ENCODE measurements at regions not wholly inside any gene's neighbourhood (a gene's known extent, or its start where the extent isn't known, plus 50 kb on each side); places are given as distances from the start of the nearest gene placed in this dataset.

- no peak for TF ChIP-seq ATF2 (IDR thresholded peaks at IDR 0.05; ENCODE audit: low read length)
- no peak for TF ChIP-seq CTCF (IDR thresholded peaks at IDR 0.05; ENCODE audit: control extremely low read depth in 1 of 3, insufficient read depth in 1 of 3, low read depth in 1 of 3, low read length in 3 of 3)
- no peak for TF ChIP-seq JUN (IDR thresholded peaks at IDR 0.05; ENCODE audit: low read depth, low read length)
- no peak for TF ChIP-seq ZNF274 (IDR thresholded peaks at IDR 0.05; ENCODE audit: borderline replicate concordance, extremely low read depth, low read length)
- no peak for TF ChIP-seq FOSL1 (IDR thresholded peaks at IDR 0.05; ENCODE audit: insufficient read depth, low read depth, low read length)
These were observed 439.5 kb upstream of the CDH4 start for GRCh38 chr20:60812561-60812960.

Measured in H1 (cell line).